SK-N-DZ (cell line): ENCODE measurements at regions not wholly inside any gene's neighbourhood (a gene's known extent, or its start where the extent isn't known, plus 50 kb on each side); places are given as distances from the start of the nearest gene placed in this dataset.
"Not testable (repeated sequence)": the region's sequence is repeated elsewhere in the genome, so short reads cannot be mapped to it uniquely, and the experiment has no call there.

Source experiments
- DNase-seq: peaks from one replicate; pipeline ENCODE4 v3.0.0-alpha.2; 2015; ENCODE audit warnings: low spot score

GRCh38 chr20:48531505-48531904 lies 296.3 kb downstream of the PREX1 start:
- no peak for DNase-seq

DNA sequence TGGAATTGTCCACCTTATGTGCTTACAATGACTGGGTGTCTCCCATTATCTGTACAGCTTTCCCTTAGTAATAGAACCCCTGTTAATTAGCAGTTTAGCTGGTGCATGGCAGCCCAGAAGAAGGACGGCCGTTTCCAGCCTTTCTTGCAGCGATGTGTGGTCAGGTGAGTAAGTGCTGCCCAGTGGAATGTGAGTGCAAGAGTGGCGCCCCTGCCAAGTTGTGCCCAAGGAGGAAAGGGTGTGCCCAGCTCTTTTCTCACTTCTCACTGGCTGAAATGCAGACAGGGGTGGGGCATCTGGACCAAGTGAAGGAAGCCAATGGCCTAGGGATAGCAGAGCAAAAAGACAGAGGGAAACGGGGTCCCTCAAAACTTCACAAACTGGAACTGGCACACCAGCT lies 296.8 kb downstream of the PREX1 start:
- no peak for DNase-seq

GRCh38 chr20:48528346-48528745 lies 299.5 kb downstream of the PREX1 start:
- DNase-seq: no peak

DNA sequence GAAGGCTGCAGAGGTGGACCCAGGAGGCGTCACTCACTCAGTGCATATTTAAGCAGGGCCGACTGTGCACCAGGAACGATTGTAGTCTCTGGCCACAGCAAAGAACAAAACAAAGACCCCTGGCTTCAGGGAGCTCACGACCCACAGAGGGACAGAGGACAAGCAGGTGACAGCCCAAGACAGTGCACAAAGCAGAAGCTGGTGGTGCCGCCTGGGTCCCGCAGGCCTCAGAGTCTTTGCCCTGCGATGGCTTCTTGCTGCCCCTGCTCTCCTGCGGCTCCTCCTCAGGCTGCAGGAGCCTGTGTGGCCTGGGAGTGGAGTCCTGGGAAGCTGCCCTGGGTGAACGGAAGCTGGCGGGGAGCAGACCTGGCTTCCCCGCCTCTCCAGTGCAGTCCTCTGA lies 300.0 kb downstream of the PREX1 start:
- no peak for DNase-seq

GRCh38 chr20:48526936-48527335 lies 300.9 kb downstream of the PREX1 start:
- no peak for DNase-seq

DNA sequence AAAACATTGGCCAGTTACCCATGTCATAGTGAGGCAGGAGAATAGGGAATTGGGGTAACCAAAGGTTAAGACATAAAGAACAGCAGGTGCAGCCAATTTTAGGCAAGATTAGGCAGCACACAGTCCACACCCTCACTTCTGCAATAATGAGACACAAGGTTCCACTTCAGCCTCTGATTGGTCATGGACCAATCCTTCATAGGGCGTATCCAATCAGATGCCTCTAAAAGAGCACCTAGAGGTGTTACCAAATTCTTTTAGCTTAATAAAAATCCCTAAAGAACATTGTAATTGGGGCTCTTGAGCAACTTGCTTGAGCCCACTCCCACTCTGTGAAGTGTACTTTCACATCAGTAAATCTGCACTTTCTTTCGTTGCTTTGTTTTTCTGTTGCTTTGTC lies 302.4 kb downstream of the PREX1 start:
- no peak for DNase-seq

DNA sequence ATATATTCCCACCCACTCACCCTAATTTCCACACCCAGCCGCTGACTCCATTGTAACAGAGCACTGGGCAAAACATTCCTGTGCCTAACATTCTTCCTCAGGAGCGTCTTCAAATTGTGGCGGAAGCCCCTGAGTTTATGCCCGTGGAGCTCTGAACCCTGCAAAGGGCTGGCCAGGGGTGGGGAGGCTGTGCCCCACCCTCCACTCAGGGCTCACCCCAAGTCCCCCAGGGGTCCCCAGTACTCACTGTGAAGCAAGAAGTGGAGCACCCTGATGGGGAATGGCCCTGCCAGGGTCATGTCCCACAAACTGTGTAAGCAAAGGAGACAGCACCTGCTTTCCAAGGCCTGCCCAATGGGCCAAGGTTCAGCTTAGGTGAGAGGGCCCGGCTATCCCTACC lies 303.2 kb downstream of the PREX1 start:
- DNase-seq: no peak

DNA sequence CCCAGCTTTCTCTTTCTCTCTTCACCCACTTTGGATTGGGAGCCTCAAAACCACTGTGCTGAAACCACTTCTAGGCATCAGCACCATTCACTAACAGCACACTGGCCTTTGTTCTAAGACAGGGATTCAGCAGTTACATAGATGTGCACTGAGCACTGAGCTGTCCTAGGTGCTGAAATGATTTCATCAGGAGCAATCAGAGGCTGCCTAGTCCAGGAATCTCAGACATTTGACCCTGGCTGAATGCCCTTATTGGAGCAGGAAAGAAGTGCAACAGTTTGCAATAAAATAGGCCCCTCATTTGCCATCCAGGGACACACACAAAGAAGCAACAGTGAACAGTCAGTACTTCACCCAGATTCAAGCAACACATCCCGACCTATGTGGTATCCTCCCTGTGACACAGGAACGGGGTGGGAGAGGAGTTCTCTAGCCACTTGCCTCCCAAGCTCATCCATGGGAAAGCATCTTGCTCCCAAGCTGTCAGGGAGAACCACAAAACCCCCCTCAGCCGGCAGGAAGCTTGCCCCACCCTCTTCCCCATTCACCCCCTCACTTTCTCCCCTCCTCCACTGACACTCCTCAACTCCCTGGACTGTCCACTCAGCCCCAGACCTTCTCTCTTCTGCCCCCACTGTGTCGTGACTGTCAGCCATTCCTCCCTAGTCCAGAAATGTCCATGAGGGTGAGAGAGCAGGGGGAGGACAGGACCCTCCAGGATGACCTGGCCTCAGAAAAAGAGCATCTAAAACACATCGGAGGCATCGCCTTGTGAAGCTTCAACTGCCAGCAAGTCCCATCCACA lies 304.4 kb downstream of the PREX1 start:
- DNase-seq: peak; percentile 51

DNA sequence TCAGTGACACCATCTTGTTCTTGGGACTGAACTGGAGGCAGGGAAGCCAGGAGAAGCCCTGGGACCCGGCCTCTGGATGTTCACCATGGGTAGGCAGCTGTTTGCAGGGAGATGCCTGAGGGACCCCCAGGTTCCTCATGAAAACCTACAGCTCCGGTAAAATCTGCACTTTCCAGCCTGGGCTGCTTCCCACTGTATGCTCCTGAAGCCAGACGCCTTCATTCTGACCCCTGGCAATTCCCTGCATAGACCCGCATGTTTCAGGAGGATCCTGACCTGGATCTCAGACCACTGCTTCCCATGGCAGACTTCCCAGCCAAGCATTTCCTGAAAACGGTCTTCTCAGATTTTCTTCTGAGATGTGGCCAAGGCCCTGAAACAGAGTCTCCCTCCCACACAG lies 306.7 kb downstream of the PREX1 start:
- no peak for DNase-seq

GRCh38 chr20:48516196-48516595 lies 311.6 kb downstream of the PREX1 start:
- peak; percentile 41 for DNase-seq

DNA sequence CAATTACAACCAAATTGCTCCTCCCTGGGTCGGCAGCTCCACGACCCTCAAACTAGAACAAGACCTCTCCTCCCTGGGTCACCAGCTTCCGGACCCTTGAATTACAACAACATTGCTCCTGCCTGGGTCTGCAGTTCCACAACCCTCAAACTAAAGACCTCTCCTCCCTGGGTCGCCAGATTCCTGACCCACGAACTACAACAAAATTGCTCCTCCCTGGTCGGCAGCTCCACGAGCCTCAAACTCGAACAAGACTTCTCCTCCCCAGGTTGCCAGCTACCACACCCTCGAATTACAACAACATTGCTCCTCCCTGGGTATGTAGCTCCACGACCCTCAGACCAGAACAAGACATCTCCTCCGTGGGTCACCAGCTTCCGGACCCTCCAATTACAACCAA lies 313.2 kb downstream of the PREX1 start:
- not testable (repeated sequence) for DNase-seq

- DNase-seq: not testable (repeated sequence)
Measured at GRCh38 chr20:48512539-48512938, 315.3 kb downstream of the PREX1 start.

DNA sequence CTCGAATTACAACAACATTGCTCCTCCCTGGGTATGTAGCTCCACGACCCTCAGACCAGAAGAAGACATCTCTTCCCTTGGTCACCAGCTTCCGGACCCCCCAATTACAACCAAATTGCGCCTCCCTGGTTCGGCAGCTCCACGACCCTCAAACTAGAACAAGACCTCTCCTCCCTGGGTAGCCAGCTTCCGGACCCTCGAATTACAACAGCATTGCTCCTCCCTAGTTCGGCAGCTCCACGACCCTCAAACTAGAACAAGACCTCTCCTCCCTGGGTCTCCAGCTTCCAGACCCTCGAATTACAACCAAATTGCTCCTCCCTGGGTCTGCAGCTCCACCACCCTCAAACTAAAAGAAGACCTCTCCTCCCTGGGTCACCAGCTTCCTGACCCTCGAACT lies 322.7 kb downstream of the PREX1 start:
- DNase-seq: not testable (repeated sequence)

DNA sequence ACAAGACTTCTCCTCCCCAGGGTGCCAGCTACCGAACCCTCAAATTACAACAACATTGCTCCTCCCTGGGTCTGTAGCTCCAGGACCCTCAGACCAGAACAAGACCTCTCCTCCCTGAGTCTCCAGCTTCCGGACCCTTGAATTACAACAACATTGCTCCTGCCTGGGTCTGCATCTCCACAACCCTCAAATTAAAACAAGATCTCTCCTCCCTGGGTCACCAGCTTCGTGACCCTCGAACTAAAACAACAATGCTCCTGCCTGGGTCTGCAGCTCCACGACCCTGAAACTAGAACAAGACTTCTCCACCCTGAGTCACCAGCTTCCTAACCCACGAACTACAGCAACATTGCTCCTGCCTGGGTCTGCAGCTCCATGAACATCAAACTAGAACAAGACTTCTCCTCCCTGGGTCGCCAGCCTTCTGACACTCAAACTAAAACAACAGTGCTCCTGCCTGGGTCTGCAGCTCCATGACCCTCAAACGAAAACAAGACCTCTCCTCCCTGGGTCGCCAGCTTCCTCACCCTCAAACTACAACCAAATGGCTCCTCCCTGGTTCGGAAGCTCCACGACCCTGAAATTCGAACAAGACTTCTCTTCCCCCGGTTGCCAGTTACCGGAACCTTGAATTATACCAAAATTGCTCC lies 324.5 kb downstream of the PREX1 start:
- no peak for DNase-seq

DNA sequence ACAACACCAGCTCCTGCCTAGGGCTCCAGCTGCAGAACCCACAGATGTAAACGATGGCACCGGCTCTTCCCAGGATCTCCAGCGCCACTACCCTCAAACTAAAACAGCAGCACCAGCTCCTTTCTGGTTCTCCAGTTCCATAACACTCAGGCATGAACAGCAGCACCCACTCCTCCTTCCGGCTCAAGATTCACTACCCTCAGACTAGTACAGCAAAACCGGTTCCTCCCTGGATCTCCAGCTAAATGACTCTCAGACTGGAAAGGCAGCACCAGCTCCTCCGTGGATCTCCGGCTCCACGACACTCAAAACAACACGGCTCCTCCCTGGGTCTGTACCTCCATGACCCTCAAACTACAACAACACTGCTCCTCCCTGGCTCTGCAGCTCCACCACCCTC lies 325.0 kb downstream of the PREX1 start:
- no peak for DNase-seq

DNA sequence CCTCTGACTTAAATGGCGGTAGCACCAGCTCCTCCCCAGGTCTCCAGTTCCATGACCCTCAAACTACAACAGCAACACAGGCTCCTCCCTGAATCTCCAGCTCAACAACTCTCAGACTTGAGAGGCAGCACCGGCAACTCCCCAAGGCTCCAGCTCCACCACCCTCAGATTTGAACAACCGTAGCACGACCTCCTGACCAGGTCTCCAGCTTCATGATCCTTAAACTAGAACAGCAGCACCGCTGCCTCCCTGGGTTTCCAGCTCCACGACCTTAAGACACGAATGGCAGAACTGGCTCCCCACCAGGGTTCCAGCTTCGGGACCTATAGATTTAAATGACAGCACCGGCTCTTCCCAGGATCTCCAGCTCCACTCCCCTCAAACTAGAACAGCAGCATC lies 325.8 kb downstream of the PREX1 start:
- DNase-seq: no peak

GRCh38 chr20:48500900-48501299 lies 326.9 kb downstream of the PREX1 start:
- DNase-seq: not testable (repeated sequence)

- not testable (repeated sequence) for DNase-seq
Measured at GRCh38 chr20:48498939-48499338, 328.9 kb downstream of the PREX1 start.

DNA sequence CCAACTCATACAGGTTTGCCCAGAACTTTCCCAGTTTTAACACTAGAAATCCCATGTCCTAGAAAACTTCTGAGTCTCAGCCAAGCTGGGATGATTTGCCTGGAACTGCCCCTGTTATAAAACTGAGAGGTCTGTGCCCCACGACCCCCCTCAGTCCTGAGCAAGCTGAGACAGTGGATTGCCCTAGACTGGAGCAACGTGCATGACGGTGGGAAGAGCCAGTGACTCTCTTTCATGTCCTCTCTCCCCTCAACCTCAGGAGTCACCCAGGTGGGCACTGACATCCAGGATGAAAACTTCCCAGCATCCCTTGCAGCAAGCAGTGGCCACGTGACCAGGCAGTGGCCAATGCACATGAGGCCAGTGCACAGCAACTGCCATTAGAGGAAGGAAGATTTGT lies 329.7 kb downstream of the PREX1 start:
- not testable (repeated sequence) for DNase-seq

DNA sequence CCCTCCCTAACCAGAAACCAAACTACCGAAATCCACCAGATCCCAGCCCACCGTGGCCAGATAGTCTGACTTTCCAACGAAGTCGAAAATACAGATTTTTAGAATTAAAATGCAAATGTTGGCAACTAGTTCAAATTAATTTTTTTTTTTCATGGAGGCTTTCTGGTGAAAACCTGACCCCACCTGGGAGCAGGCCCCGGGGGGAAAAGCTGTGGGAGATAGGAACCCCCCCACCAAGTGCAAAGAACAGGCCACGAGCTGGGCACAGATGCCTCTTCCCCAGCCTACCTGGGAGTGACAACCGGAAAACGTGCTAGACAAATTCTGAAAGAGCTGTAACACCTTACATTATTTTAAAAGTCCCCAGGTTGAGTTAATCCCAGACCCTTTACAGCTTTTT lies 333.8 kb downstream of the PREX1 start:
- no peak for DNase-seq

DNA sequence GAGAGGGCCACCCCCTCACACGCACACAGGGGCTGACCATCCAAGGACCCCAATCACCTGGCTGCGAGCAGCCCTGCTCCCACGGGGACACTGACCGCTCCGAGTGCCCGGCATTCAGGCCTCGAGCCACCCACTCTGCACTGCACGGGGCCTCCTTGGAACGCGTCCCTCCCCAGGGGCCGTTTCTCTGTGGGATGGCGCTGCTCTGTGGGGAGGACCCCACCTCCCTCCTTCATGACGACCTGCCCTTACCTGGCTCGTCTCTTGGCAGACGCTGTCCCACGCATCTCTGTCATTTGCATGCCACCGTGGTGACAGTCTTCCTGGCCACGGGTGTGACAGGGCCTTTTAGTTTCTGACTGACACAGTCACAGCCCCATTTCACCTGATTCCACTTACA lies 334.5 kb downstream of the PREX1 start:
- DNase-seq: not testable (repeated sequence)

DNA sequence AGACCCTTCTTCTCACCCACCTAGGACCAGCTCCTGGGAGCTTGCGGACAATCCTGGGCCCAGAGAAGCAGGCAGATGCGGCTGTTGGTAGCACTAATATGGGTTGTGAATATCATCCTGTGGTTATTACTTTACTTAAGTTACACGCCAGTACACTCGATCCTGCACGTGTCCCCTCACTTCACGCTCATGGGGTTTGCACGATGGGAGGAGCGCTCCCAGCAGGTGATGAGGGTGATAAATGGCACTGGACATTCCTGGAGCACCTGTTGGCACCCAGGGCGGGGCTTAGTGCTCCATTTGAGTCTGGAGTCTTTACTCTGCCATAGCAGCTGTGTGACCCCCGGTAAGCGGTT lies 335.1 kb downstream of the PREX1 start:
- no peak for DNase-seq

DNA sequence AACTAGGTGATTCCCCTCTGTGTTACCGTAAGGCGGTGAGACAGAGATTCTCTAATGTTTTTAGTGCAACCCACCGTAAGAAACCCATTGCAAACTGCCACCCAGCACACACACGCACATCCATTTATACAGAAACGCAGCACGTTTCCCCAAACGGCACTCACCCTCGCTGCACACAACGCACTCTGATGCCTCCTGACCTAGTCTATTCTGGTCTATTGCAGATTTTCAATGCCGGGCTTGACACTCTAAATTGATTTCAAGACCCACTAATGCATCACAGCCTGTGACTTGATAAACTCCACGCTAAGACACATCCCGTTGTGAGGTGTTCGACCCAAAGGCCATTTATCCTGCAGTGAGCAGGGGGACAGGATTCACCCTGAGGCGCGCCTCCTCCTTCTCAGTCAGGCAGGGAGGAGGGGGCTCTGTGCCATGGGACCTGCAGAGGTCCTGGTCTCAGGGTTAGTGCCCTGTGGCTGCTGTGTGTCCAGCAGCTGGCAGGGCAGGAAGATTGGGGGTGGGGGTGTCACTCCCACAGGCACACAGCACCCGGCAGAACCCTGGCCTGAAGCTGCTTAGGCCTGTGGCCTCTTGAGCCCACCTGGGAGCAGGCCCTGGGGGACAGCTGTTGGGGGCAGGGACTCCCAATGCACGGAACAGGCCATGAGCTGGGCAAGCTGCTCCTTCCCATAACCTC lies 335.6 kb downstream of the PREX1 start:
- no peak for DNase-seq
